Lower leg skin (tissue), 3 donors: ENCODE measurements at regions not wholly inside any gene's neighbourhood (a gene's known extent, or its start where the extent isn't known, plus 50 kb on each side); places are given as distances from the start of the nearest gene placed in this dataset.

Source experiments
- POLR2A ChIP-seq, 2 donors: fragments of 450-650 bp; IDR thresholded peaks; one replicate each; pipeline ENCODE4 v1.6.1; 2016 to 2017; ENCODE audit warnings: antibody characterized with exemption in 2 of 2, mild to moderate bottlenecking in 1 of 2, moderate library complexity in 1 of 2
- TF ChIP-seq, protein P1 (sequence below), 3 donors: fragments of 450-650 bp; IDR thresholded peaks; one replicate each; pipeline ENCODE4 v1.5.1; 2016; ENCODE audit warnings: antibody characterized with exemption in 3 of 3, mild to moderate bottlenecking in 3 of 3, moderate library complexity in 2 of 3

DNA sequence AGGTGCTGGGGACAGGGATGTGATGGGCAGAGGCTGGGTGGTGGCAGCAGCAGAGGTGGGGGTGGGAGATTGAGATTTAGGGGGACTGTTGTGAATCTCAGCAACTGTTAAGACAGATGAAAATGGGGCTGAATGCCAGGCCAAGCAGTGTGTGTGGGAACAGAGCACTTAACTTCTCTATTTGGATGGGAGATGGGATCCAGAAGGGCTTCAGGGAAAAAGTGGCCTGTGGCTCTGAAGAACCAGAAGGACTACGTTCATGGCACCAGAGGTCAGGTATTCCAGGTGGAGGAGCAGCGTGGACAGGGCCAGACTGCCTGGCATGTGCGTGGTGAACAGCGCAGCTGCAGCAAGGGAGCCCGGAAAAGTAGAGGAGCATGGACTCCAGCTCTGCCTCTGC is 82.6 kb upstream of the SYT13 start:
- TF ChIP-seq, protein P1, sequence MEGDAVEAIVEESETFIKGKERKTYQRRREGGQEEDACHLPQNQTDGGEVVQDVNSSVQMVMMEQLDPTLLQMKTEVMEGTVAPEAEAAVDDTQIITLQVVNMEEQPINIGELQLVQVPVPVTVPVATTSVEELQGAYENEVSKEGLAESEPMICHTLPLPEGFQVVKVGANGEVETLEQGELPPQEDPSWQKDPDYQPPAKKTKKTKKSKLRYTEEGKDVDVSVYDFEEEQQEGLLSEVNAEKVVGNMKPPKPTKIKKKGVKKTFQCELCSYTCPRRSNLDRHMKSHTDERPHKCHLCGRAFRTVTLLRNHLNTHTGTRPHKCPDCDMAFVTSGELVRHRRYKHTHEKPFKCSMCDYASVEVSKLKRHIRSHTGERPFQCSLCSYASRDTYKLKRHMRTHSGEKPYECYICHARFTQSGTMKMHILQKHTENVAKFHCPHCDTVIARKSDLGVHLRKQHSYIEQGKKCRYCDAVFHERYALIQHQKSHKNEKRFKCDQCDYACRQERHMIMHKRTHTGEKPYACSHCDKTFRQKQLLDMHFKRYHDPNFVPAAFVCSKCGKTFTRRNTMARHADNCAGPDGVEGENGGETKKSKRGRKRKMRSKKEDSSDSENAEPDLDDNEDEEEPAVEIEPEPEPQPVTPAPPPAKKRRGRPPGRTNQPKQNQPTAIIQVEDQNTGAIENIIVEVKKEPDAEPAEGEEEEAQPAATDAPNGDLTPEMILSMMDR (IDR thresholded peaks at IDR 0.05) = no peak
- TF ChIP-seq POLR2A (IDR thresholded peaks at IDR 0.05) = no peak
